Peyer's patch (tissue), 4 donors: ENCODE measurements at regions not wholly inside any gene's neighbourhood (a gene's known extent, or its start where the extent isn't known, plus 50 kb on each side); places are given as distances from the start of the nearest gene placed in this dataset.
A peak's percentile ranks its signal among the peaks of the same experiment; 100 is the strongest.

Source experiments
- DNase-seq, 3 donors: peaks; one replicate each; pipeline ENCODE4 v3.0.0-alpha.2; 2017 to 2019
- H3K27ac ChIP-seq, 4 donors: fragments of 200-600 bp; sonication (generic); one replicate each; pipeline ENCODE4 v1.5.1; 2016 to 2019
- H3K27me3 ChIP-seq, 2 donors: fragments of 200-600 bp; sonication (generic); one replicate each; pipeline ENCODE4 v1.5.1; 2019
- H3K36me3 ChIP-seq, 3 donors: fragments of 200-600 bp; sonication (generic); one replicate each; pipeline ENCODE4 v1.5.1; 2016 to 2019
- H3K4me1 ChIP-seq, 4 donors: fragments of 200-600 bp; sonication (generic); one replicate each; pipeline ENCODE4 v1.5.1; 2016 to 2019
- H3K4me3 ChIP-seq, 4 donors: fragments of 200-600 bp; sonication (generic); 1 replicate in 3 of 4; 2 replicates in 1 of 4; pipeline ENCODE4 v1.5.1; 2016 to 2019; ENCODE audit warnings: mild to moderate bottlenecking in 1 of 4
- H3K9me3 ChIP-seq, 4 donors: fragments of 200-600 bp; sonication (generic); one replicate each; pipeline ENCODE4 v1.5.1; 2016 to 2019; ENCODE audit warnings: mild to moderate bottlenecking in 1 of 4
- POLR2A ChIP-seq, 2 donors: fragments of 450-650 bp; IDR thresholded peaks; one replicate each; pipeline ENCODE4 v1.5.1; 2017; ENCODE audit warnings: antibody characterized with exemption in 2 of 2, mild to moderate bottlenecking in 2 of 2, moderate library complexity in 2 of 2
- TF ChIP-seq, protein P1 (sequence below), 6 experiments: fragments of 450-650 bp in 4 of 6; fragments of 200-600 bp in 2 of 6; sonication (generic) in 1 of 6; IDR thresholded peaks; one replicate each; pipeline ENCODE4 v1.5.1; 2017 to 2019; ENCODE audit warnings: antibody characterized with exemption in 6 of 6, mild to moderate bottlenecking in 3 of 6, moderate library complexity in 1 of 6

DNA sequence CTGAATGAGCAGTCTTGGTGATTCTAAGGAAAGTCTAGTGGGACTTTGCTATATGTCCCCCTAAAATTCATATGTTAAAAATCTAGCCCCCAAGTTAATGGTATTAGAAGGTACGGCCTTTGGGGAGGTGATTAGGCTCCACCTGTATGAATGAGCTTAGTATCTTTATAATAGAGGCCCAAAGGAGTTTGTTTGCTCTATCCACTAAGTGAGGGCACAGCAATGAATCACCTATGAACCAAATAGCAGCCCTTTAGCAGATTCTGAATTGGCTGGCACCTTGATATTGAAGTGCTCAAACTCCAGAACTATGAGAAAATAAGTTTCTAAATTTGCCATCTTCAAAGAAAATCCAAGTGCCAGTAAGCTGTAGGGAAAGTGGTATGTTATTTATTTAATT lies 187.9 kb downstream of the SUCNR1 start:
- DNase-seq: no peak
- Histone ChIP-seq H3K27ac (no peak overlapping the region), H3K27me3 (no peaks in the 10 kb centered on the region), H3K4me3 (no peak overlapping the region), H3K4me1 (no peaks in the 10 kb centered on the region), H3K36me3 (no peaks in the 10 kb centered on the region), H3K9me3 (no peaks in the 10 kb centered on the region)
- TF ChIP-seq POLR2A (IDR thresholded peaks at IDR 0.05): no peak
- TF ChIP-seq, protein P1, sequence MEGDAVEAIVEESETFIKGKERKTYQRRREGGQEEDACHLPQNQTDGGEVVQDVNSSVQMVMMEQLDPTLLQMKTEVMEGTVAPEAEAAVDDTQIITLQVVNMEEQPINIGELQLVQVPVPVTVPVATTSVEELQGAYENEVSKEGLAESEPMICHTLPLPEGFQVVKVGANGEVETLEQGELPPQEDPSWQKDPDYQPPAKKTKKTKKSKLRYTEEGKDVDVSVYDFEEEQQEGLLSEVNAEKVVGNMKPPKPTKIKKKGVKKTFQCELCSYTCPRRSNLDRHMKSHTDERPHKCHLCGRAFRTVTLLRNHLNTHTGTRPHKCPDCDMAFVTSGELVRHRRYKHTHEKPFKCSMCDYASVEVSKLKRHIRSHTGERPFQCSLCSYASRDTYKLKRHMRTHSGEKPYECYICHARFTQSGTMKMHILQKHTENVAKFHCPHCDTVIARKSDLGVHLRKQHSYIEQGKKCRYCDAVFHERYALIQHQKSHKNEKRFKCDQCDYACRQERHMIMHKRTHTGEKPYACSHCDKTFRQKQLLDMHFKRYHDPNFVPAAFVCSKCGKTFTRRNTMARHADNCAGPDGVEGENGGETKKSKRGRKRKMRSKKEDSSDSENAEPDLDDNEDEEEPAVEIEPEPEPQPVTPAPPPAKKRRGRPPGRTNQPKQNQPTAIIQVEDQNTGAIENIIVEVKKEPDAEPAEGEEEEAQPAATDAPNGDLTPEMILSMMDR (IDR thresholded peaks at IDR 0.05): no peak

DNA sequence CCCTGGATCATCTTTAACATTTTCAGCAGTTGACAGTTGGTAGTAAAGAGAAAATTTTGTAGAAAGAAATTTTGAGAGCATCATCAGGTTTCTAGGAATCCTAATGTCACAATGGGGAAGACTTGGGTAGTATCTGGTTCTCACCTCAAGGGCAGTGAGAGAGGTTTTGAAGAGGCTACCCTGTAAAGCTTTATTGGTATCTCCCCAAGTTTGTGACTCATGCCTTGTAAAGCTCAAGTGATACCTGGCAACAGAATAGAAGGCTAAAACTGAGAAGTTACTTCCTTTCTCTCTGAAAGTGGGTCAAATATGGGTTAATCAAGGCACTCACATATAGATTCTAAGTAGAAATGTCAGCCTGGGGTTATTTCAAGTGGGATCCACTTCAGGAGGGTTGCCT lies 196.4 kb downstream of the SUCNR1 start:
- H3K27me3 ChIP-seq: no peaks in the 10 kb centered on the region
- no peaks in the 10 kb centered on the region for H3K9me3 ChIP-seq
- no peaks in the 10 kb centered on the region for H3K36me3 ChIP-seq
- H3K4me3 ChIP-seq: no peak overlapping the region
- H3K27ac ChIP-seq: no peak overlapping the region
- no peak for TF ChIP-seq POLR2A (IDR thresholded peaks at IDR 0.05)
- TF ChIP-seq, protein P1 (IDR thresholded peaks at IDR 0.05): no peak
- H3K4me1 ChIP-seq: no peaks in the 10 kb centered on the region
- no peak for DNase-seq

DNA sequence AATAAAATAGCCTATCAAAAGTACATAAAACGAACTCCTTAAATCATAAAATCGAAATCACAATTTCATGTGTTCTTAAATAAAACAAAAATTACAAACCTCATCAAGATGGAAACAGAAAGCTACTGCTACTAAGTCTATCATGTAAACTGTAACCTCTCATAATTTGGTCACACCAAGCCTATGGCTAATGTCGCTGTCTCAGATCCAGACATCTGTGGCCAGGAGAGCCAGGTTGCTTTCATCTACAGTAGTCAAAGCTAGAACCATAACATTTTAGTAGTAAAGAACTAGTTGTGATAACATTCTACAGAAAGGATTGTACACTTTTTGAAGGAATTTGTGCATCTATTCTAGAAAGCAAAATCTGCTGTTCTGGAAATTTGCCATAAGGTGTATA lies 197.4 kb upstream of the MBNL1 start:
- Histone ChIP-seq H3K9me3 (no peaks in the 10 kb centered on the region), H3K4me3 (no peak overlapping the region), H3K27me3 (no peaks in the 10 kb centered on the region), H3K36me3 (no peaks in the 10 kb centered on the region), H3K4me1 (no peaks in the 10 kb centered on the region), H3K27ac (no peak overlapping the region)
- TF ChIP-seq POLR2A (IDR thresholded peaks at IDR 0.05): no peak
- TF ChIP-seq, protein P1 (IDR thresholded peaks at IDR 0.05): no peak
- no peak for DNase-seq

DNA sequence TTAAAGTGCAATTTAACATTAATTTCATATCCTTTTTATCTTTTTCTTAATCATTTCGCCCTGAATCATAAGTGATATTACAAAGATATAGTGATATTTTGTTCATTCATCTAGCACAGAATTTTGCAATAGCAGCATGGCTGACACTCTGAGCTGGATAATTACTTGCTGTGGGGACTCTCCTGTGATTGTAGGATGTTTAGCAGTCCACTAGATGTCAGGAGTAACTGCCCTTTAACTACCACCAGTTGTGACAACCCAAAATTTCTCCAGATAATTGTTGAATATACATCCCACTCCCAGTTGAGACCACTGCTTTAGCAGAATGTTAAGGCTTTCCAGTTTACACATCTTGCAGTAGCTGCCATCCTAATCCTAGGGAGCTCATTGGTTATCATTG lies 196.8 kb upstream of the MBNL1 start:
- TF ChIP-seq, protein P1 (IDR thresholded peaks at IDR 0.05): peak in 4 of 6 experiments; percentile 36 to 63 (median 54)
- TF ChIP-seq POLR2A (IDR thresholded peaks at IDR 0.05): no peak
- no peak for DNase-seq
- Histone ChIP-seq H3K4me1 (no peaks in the 10 kb centered on the region), H3K36me3 (no peaks in the 10 kb centered on the region), H3K27ac (no peak overlapping the region), H3K9me3 (no peaks in the 10 kb centered on the region), H3K4me3 (no peak overlapping the region), H3K27me3 (no peaks in the 10 kb centered on the region)

DNA sequence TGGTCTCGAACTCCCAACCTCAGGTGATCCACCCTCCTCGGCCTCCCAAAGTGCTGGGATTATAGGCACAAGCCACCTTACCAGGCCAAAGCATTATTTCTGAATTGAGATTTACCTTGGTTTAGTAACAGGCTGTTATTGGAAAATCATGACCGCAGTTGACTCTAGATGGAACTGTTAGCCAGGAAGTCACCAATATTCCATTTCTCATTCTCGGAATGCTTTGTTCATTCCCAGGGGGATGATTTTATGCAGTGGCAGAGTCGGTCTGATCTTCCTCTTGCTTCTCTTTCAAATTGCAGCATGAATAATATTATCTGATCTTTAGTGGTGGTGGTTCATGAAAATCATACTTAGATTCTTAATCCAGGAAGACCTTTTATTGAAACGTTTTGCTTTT lies 195.5 kb upstream of the MBNL1 start:
- Histone ChIP-seq H3K4me1 (no peaks in the 10 kb centered on the region), H3K27me3 (no peaks in the 10 kb centered on the region), H3K27ac (no peak overlapping the region), H3K36me3 (no peaks in the 10 kb centered on the region), H3K4me3 (no peak overlapping the region), H3K9me3 (no peaks in the 10 kb centered on the region)
- no peak for DNase-seq
- TF ChIP-seq POLR2A (IDR thresholded peaks at IDR 0.05): no peak
- TF ChIP-seq, protein P1 (IDR thresholded peaks at IDR 0.05): no peak

DNA sequence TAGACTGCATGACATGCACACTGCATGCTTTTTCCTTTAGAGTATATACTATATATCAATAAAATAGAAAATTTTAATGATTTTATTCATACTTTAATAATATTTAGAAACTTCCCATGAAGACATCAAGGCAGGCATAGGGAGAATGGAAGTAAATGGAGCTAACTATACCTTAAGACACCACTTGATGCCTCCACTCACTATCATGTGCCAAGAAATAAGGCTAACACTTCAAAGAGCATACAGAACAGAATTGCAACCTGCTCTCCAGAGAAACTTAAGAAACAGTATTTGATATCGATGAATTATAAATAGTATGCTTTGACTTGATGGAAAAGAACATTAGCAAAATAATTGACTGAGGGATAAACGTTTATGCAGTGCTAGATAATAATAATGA lies 192.6 kb upstream of the MBNL1 start:
- TF ChIP-seq, protein P1 (IDR thresholded peaks at IDR 0.05): peak in 3 of 6 experiments; percentile 8 to 30 (median 12)
- TF ChIP-seq POLR2A (IDR thresholded peaks at IDR 0.05): no peak
- H3K9me3 ChIP-seq: no peaks in the 10 kb centered on the region
- H3K4me3 ChIP-seq: no peak overlapping the region
- H3K27me3 ChIP-seq: no peaks in the 10 kb centered on the region
- H3K27ac ChIP-seq: no peak overlapping the region
- H3K4me1 ChIP-seq: no peaks in the 10 kb centered on the region
- DNase-seq: no peak
- no peaks in the 10 kb centered on the region for H3K36me3 ChIP-seq
